COLO829 (cell line): ENCODE measurements at regions not wholly inside any gene's neighbourhood (a gene's known extent, or its start where the extent isn't known, plus 50 kb on each side); places are given as distances from the start of the nearest gene placed in this dataset.

Experiments
- DNase-seq: peaks from one replicate; pipeline ENCODE4 v3.0.0; 2012; ENCODE audit warnings: low spot score

- DNase-seq = no peak
Observed at GRCh38 chr1:234759888-234760287, 149.9 kb upstream of the IRF2BP2 start.

- DNase-seq = no peak
Observed at GRCh38 chr1:234758851-234759250, 148.9 kb upstream of the IRF2BP2 start.

- DNase-seq = no peak
Observed at GRCh38 chr1:234756857-234757256, 146.9 kb upstream of the IRF2BP2 start.

- peak; percentile 44 for DNase-seq
Observed at GRCh38 chr1:234756066-234756774, 146.2 kb upstream of the IRF2BP2 start.

- DNase-seq = peak; percentile 42
Observed at GRCh38 chr1:234755449-234755863, 145.5 kb upstream of the IRF2BP2 start.

- DNase-seq = no peak
Observed at GRCh38 chr1:234753979-234754378, 144.0 kb upstream of the IRF2BP2 start.

GRCh38 chr1:234752927-234753326 lies 142.9 kb upstream of the IRF2BP2 start:
- no peak for DNase-seq

GRCh38 chr1:234751678-234752077 lies 141.7 kb upstream of the IRF2BP2 start:
- DNase-seq = no peak

- no peak for DNase-seq
Observed at GRCh38 chr1:234750922-234751627, 141.1 kb upstream of the IRF2BP2 start.

- DNase-seq = no peak
Observed at GRCh38 chr1:234748713-234749112, 138.7 kb upstream of the IRF2BP2 start.

GRCh38 chr1:234748066-234748465 lies 138.1 kb upstream of the IRF2BP2 start:
- no peak for DNase-seq

GRCh38 chr1:234746798-234747196 lies 136.8 kb upstream of the IRF2BP2 start:
- DNase-seq = no peak

GRCh38 chr1:234745844-234746797 lies 136.1 kb upstream of the IRF2BP2 start:
- DNase-seq = no peak

GRCh38 chr1:234745276-234745675 lies 135.3 kb upstream of the IRF2BP2 start:
- no peak for DNase-seq

GRCh38 chr1:234743791-234744611 lies 134.0 kb upstream of the IRF2BP2 start:
- peak; percentile 71 for DNase-seq

GRCh38 chr1:234742622-234743021 lies 132.6 kb upstream of the IRF2BP2 start:
- DNase-seq = no peak

- no peak for DNase-seq
Observed at GRCh38 chr1:234737967-234738314, 128.0 kb upstream of the IRF2BP2 start.

- no peak for DNase-seq
Observed at GRCh38 chr1:234735916-234736315, 125.9 kb upstream of the IRF2BP2 start.

- no peak for DNase-seq
Observed at GRCh38 chr1:234735476-234735875, 125.5 kb upstream of the IRF2BP2 start.

- DNase-seq = no peak
Observed at GRCh38 chr1:234734869-234735268, 124.9 kb upstream of the IRF2BP2 start.

- no peak for DNase-seq
Observed at GRCh38 chr1:234734412-234734835, 124.4 kb upstream of the IRF2BP2 start.

GRCh38 chr1:234733427-234733826 lies 123.4 kb upstream of the IRF2BP2 start:
- no peak for DNase-seq
